ENCODE measurements at regions not wholly inside any gene's neighbourhood (a gene's known extent, or its start where the extent isn't known, plus 50 kb on each side); places are given as distances from the start of the nearest gene placed in this dataset.

GRCh38 chr14:44657203-44657602 is 150.1 kb upstream of the FSCB start:
- no peaks in the 10 kb centered on the region for H3K27me3 ChIP-seq (replicated peaks; ENCODE audit: insufficient read depth)
- intact Hi-C loops (cut with DNase I) = no loop called here
- no peaks in the 10 kb centered on the region for H3K36me3 ChIP-seq
- H3K4me3 ChIP-seq = no peak overlapping the region
- H3K9me3 ChIP-seq = no peaks in the 10 kb centered on the region
- no peak overlapping the region for H3K27ac ChIP-seq
- TF ChIP-seq POLR2A (IDR thresholded peaks at IDR 0.05) = no peak
- no peak for TF ChIP-seq CTCF (IDR thresholded peaks at IDR 0.05)
- TF ChIP-seq POLR2AphosphoS5 (IDR thresholded peaks at IDR 0.05) = no peak
- no peaks in the 10 kb centered on the region for H3K4me1 ChIP-seq (replicated peaks)
- no peak for DNase-seq (ENCODE audit: low spot score)

- Histone ChIP-seq H3K4me1 (replicated peaks) (no peaks in the 10 kb centered on the region), H3K4me3 (no peak overlapping the region), H3K9me3 (no peaks in the 10 kb centered on the region), H3K27ac (no peak overlapping the region), H3K27me3 (replicated peaks; ENCODE audit: insufficient read depth) (no peaks in the 10 kb centered on the region), H3K36me3 (no peaks in the 10 kb centered on the region)
- WGBS = 93% methylated on average over 2 of the region's 2 CpGs
- TF ChIP-seq POLR2AphosphoS5 (IDR thresholded peaks at IDR 0.05) (no peak), POLR2A (IDR thresholded peaks at IDR 0.05) (no peak), CTCF (IDR thresholded peaks at IDR 0.05) (no peak)
- no peak for DNase-seq (ENCODE audit: low spot score)
- intact Hi-C loops (cut with DNase I) = no loop called here
These were observed 147.5 kb upstream of the FSCB start for GRCh38 chr14:44654591-44654990.

GRCh38 chr14:44653641-44654040 is 146.6 kb upstream of the FSCB start:
- H3K27me3 ChIP-seq (replicated peaks; ENCODE audit: insufficient read depth) = no peaks in the 10 kb centered on the region
- no peak for TF ChIP-seq POLR2A (IDR thresholded peaks at IDR 0.05)
- TF ChIP-seq POLR2AphosphoS5 (IDR thresholded peaks at IDR 0.05) = no peak
- DNase-seq (ENCODE audit: low spot score) = no peak
- H3K4me1 ChIP-seq (replicated peaks) = no peaks in the 10 kb centered on the region
- WGBS = 41% methylated on average over 3 of the region's 3 CpGs
- H3K27ac ChIP-seq = no peak overlapping the region
- H3K36me3 ChIP-seq = no peaks in the 10 kb centered on the region
- intact Hi-C loops (cut with DNase I) = no loop called here
- H3K4me3 ChIP-seq = no peak overlapping the region
- no peaks in the 10 kb centered on the region for H3K9me3 ChIP-seq

GRCh38 chr14:44652640-44653039 is 145.6 kb upstream of the FSCB start:
- Histone ChIP-seq H3K4me3 (no peak overlapping the region), H3K27ac (no peak overlapping the region), H3K36me3 (no peaks in the 10 kb centered on the region), H3K27me3 (replicated peaks; ENCODE audit: insufficient read depth) (no peaks in the 10 kb centered on the region), H3K9me3 (no peaks in the 10 kb centered on the region), H3K4me1 (replicated peaks) (no peaks in the 10 kb centered on the region)
- intact Hi-C loops (cut with DNase I) = no loop called here
- 82% methylated on average over 2 of the region's 2 CpGs for WGBS
- DNase-seq (ENCODE audit: low spot score) = no peak
- no peak for TF ChIP-seq POLR2A (IDR thresholded peaks at IDR 0.05)
- TF ChIP-seq CTCF (IDR thresholded peaks at IDR 0.05) = no peak
- TF ChIP-seq POLR2AphosphoS5 (IDR thresholded peaks at IDR 0.05) = no peak

- intact Hi-C loops (cut with DNase I) = no loop called here
- H3K4me1 ChIP-seq (replicated peaks) = no peaks in the 10 kb centered on the region
- no peak for TF ChIP-seq POLR2A (IDR thresholded peaks at IDR 0.05)
- H3K36me3 ChIP-seq = no peaks in the 10 kb centered on the region
- no peaks in the 10 kb centered on the region for H3K9me3 ChIP-seq
- H3K27me3 ChIP-seq (replicated peaks; ENCODE audit: insufficient read depth) = no peaks in the 10 kb centered on the region
- DNase-seq (ENCODE audit: low spot score) = no peak
- 80% methylated on average over 1 of the region's 1 CpG for WGBS
- H3K27ac ChIP-seq = no peak overlapping the region
- H3K4me3 ChIP-seq = no peak overlapping the region
These were observed 142.0 kb upstream of the FSCB start for GRCh38 chr14:44649061-44649460.

GRCh38 chr14:44640416-44640815 is 133.3 kb upstream of the FSCB start:
- Histone ChIP-seq H3K36me3 (no peaks in the 10 kb centered on the region), H3K27ac (no peak overlapping the region), H3K27me3 (replicated peaks; ENCODE audit: insufficient read depth) (no peaks in the 10 kb centered on the region), H3K4me3 (no peak overlapping the region), H3K9me3 (no peaks in the 10 kb centered on the region), H3K4me1 (replicated peaks) (no peaks in the 10 kb centered on the region)
- no peak for DNase-seq (ENCODE audit: low spot score)
- WGBS = 97% methylated on average over 2 of the region's 2 CpGs
- TF ChIP-seq CTCF (IDR thresholded peaks at IDR 0.05) (no peak), POLR2AphosphoS5 (IDR thresholded peaks at IDR 0.05) (no peak), POLR2A (IDR thresholded peaks at IDR 0.05) (no peak)
- intact Hi-C loops (cut with DNase I) = no loop called here

Data from prostate gland (tissue), 2 donors.